HG02610 (cell line): ENCODE measurements at regions not wholly inside any gene's neighbourhood (a gene's known extent, or its start where the extent isn't known, plus 50 kb on each side); places are given as distances from the start of the nearest gene placed in this dataset.

ENCODE experiments used
- ATAC-seq: cut with Tn5 transposase; IDR thresholded peaks from one replicate; pipeline ENCODE4 v1.9.1; 2021; ENCODE audit warnings: mild to moderate bottlenecking, moderate library complexity; ENCODE audit not compliant: unreplicated experiment

- ATAC-seq: no peak
These were observed 93.6 kb upstream of the ATP11B start for GRCh38 chr3:182699550-182700170.

GRCh38 chr3:182702216-182702615 lies 91.1 kb upstream of the ATP11B start:
- ATAC-seq: no peak

DNA sequence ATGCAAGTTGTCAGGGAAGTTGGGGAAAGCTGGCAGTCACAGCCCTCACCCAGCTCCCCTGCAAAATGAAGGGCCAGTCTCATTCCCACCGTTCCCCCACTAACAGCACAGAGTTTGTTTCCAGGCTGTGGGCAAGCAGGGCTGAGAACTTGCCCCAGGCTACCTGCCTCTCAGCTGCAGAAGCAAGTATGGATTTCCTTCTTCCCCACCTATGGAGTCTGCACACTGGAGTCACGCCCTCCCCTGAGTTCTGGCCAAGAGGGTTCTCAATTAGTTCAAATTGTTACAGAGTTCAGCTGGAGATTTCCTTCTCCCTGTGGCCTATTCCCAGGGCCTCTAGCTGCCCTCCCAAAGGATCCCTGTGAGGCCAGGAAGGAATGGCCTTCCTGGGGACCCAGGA lies 90.1 kb upstream of the ATP11B start:
- ATAC-seq: no peak

GRCh38 chr3:182704926-182705325 lies 88.4 kb upstream of the ATP11B start:
- no peak for ATAC-seq

DNA sequence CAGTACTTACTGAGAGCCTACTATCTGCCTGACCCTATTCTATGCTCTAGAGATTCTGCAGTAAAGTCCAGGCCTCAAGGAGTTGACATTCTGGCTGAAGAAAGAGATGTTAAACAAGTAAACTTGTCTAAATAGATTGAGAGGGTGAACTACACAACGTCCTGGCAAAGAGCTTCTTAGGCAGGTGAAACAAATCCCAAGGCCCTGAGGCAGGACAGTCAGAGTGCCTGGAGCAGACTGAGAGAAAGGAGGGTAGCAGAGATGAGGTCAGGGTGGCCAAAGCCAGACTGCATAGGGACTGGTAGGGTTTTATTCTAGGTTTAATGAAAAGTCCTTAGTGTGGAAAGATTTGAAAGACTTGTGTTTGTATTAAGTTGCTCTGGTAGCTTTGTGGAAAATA lies 84.5 kb upstream of the ATP11B start:
- ATAC-seq: no peak

DNA sequence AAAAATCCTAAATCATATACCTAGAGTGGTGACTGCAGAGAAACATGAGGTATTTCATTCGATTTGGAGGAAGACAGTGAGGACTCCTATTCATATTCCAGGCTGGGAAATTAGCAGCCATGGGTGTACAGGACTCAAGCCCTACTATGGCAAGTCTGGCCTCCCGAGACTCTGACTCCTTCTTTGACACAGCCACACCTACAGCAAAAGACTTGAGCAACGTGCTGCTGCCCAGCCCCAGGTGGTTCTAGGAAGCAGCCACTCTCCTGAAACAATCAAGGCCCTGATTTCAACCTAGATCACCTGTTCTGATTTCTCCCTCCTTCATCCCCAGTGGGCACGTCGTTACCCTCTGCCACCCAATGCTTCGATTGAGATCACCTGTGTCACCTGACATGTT lies 84.0 kb upstream of the ATP11B start:
- no peak for ATAC-seq

DNA sequence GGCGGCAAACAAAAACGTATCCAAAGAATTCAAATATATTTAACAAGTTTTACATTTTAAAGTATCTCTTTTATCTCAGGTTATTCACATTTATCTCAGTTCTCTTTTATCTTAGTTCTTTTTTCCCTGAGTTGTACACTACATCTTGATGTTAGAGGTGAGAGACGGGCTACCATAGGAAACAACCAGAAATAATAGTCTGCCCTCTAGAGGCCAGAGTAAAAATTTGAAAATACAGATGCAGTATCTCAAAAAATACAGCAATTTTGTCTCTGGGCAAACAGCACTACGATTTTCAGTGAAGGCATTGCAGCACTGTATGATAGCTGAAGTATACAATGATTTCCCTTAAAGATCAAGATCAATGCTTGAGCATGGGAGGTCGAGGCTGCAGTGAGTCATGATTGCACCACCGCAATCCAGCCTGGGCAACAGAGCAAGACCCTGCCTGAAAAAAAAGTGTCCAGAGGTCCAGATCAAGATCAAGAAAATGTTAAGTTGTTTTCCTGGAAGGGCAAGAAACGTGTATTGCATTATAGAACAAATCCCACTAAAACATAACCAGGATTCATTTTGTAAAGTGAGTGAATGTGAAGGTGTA lies 82.6 kb upstream of the ATP11B start:
- ATAC-seq: peak; percentile 46

DNA sequence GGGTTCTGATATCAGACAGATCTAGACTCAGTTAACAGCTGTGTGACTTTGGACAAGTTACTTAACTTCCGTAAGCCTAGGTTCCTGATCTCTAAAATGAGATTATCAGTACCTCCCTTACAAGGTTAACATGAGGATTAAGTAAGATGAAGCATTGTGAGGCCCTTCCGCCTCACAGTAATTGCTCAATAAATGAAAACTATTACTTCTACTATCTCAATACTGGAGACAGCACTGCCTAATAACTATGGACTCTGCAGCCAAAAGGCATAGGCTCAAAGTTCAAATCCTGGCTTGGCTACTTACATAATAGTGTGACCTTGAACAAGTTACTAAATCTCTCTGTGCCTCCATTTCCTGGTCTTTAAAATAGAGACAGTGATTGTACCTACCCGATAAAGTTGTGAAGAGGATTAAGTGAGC lies 82.0 kb upstream of the ATP11B start:
- no peak for ATAC-seq

GRCh38 chr3:182711853-182712252 lies 81.5 kb upstream of the ATP11B start:
- no peak for ATAC-seq

GRCh38 chr3:182713111-182713510 lies 80.2 kb upstream of the ATP11B start:
- ATAC-seq: no peak

DNA sequence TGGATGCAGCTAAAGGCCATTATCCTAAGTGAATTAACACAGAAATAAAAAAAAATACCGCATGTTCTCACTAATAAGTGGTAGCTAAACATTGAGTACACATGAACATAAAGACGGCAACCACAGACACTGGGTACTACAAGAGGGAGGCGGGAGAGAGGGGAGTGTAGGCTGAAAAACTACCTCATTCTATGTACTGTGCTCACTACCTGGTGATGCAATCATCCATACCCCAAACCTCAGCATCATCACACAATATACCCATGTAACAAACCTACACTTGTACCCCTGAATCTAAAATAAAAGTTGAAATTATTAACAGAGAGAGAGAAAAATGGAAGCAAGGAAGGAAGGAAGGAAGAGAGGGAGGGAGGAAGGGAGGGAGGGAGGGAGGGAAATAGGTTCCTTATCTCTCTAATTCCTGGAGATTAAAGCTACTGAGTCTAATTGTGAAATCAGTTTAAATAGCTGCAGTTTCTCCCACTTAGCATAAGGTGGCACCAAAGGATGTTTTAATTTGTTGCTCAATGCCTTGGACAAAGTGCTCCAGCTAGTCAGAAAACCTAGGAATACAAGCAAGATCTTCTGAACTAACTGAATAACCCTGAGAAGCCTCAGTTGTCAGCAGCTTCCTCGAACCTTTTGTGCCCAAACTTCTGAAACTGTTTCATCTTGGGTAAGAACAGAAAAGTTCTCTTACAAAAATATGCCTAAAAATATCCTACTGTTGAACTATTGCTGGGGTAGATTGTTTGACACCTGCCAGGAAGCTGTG lies 79.4 kb upstream of the ATP11B start:
- ATAC-seq: peak; percentile 58

DNA sequence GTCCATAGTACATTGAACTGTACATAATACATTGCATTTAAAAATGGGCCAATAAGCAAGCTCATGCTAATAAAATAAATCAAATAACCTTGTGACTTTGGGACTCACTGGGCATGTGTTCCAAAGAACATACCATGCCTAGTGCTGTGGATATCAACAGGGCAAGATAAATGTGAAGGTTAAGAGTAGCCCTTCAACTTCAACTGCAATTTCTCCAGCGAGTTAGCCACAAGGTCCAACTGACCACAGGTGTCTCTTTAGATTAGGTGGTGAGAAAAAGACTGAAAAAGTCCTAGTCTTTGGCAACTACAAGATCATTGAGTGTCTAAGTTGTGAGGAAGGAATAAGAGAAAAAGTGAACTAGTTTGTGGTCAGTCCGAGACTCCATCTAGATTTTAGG lies 78.3 kb upstream of the ATP11B start:
- no peak for ATAC-seq

- ATAC-seq: peak; percentile 30
These were observed 77.1 kb upstream of the ATP11B start for GRCh38 chr3:182716114-182716688.

- ATAC-seq: peak; percentile 87
These were observed 76.1 kb upstream of the ATP11B start for GRCh38 chr3:182717216-182717615.

DNA sequence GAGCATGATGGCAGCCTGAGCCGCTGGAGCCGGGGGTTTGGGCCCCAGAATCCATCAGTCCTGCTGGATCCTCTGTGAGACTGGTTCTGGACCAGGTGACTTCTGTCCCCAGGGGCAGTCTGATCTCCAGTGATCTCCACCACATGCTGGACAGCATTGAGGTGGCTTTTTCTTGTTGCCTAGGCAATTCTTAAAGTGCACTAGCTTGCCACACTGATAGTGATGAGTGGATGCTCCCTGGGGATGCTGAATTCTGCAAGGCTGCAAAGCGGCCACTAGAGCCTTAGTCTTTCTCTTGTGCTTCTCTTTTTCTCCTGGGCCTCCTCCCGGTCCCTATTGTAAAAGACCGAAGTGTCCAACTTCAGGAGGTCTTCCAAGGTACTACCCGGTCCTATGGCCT lies 70.4 kb upstream of the ATP11B start:
- ATAC-seq: no peak

GRCh38 chr3:182723596-182723995 lies 69.7 kb upstream of the ATP11B start:
- ATAC-seq: no peak

- ATAC-seq: no peak
These were observed 67.7 kb upstream of the ATP11B start for GRCh38 chr3:182725372-182726251.

DNA sequence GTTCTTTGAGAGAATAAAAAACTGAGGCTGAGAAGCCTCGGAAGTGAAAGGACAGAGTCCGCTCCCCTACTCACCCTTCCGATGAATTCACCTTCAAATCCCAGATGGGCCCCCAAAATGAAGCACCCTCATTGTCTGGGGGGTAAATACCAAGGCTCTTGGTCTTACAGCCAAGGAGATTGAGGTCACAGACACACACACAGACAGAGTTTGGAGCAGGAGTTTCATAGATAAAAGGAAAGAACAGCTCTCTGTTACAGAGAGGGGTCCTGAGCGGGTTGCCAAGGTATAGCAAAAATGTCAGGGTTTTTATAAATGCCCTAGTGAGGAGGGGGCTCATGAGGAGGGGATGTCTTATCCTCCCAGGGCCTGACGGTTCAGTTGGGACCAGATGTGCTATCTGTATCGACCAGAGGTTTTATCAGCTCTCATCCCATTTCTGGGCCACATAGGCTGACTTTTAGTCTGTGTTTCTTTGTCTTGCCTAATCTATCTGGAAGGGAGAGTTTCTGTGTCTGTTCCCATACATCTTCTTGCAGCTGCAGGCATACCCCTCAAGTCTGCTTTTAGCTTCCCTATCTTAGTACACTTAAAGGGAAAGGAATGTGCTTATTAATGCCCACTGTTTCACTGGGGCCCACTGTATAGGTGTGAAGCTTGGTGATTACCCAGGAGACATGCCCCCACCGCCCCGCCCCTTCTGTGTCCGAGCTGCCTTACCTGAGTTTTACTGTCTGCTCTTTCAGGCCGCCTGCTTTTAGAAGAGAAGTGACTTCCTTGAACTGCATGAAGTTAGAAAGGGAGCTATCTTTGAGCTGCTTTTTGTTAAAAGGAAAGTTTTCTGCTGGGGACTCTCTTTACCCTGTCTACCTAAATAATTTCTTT lies 66.8 kb upstream of the ATP11B start:
- no peak for ATAC-seq

DNA sequence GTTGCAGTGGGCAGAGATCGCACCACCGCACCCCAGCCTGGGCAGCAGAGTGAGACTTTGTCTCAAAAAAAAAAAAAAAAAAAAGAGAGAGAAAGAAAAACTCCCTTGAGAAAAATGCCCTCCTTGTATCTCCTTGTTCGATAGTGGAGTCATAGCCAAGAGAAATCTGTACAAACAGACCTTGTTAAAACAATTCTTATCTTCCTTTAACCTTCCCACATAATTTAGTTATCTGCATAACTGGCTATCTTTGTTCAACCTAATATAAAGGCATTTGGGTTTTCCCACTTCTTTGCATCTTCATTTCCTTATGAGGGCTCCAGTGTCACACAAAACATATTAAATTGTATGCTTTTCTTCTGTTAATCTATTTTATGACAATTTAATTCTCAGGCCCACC lies 65.1 kb upstream of the ATP11B start:
- ATAC-seq: no peak
